K562 (cell line): ENCODE measurements at regions not wholly inside any gene's neighbourhood (a gene's known extent, or its start where the extent isn't known, plus 50 kb on each side); places are given as distances from the start of the nearest gene placed in this dataset.

Experiments
- AFF4 ChIP-seq: sonication (generic); formaldehyde crosslinking; IDR thresholded peaks from 2 replicates; pipeline ENCODE4 v1.8.0; 2023; ENCODE audit warnings: mild to moderate bottlenecking, missing genetic modification reagents
- IRF1 ChIP-seq: sonication (generic); formaldehyde crosslinking; IDR thresholded peaks from 2 replicates; pipeline ENCODE4 v1.8.0; 2022; ENCODE audit warnings: missing genetic modification reagents, mild to moderate bottlenecking, borderline replicate concordance
- JUND ChIP-seq, 2 experiments: IDR thresholded peaks; 2 replicates in 1 of 2; 3 replicates in 1 of 2; pipeline ENCODE4 v1.6.1; 2011; ENCODE audit warnings: borderline replicate concordance in 2 of 2, low read depth in 2 of 2, low read length in 2 of 2, improper control_type of control experiment in 1 of 2, missing biosample characterization in 1 of 2, missing genetic modification characterization in 1 of 2, missing genetic modification reagents in 1 of 2
- ZFX ChIP-seq: sonication (generic); formaldehyde crosslinking; IDR thresholded peaks from 2 replicates; pipeline ENCODE4 v1.8.0; 2022; ENCODE audit warnings: mild to moderate bottlenecking, missing genetic modification reagents, moderate library complexity

GRCh38 chr7:82593780-82594179 is 150.2 kb upstream of the CACNA2D1 start:
- TF ChIP-seq IRF1 (CRISPR knock-in tag) (no peak), JUND (IDR thresholded peaks at IDR 0.05; ENCODE audit: borderline replicate concordance, low read depth, low read length) (no peak), JUND (tag; IDR thresholded peaks at IDR 0.05; ENCODE audit: borderline replicate concordance, low read depth, low read length) (no peak), AFF4 (CRISPR knock-in tag) (no peak), ZFX (CRISPR knock-in tag) (no peak)
